Inferior parietal cortex (tissue), 1 donor: ENCODE measurements at regions not wholly inside any gene's neighbourhood (a gene's known extent, or its start where the extent isn't known, plus 50 kb on each side); places are given as distances from the start of the nearest gene placed in this dataset.

Experiments used
- DNase-seq: peaks from one replicate; pipeline ENCODE4 v3.0.0-alpha.2; 2016; ENCODE audit errors: extremely low spot score

DNA sequence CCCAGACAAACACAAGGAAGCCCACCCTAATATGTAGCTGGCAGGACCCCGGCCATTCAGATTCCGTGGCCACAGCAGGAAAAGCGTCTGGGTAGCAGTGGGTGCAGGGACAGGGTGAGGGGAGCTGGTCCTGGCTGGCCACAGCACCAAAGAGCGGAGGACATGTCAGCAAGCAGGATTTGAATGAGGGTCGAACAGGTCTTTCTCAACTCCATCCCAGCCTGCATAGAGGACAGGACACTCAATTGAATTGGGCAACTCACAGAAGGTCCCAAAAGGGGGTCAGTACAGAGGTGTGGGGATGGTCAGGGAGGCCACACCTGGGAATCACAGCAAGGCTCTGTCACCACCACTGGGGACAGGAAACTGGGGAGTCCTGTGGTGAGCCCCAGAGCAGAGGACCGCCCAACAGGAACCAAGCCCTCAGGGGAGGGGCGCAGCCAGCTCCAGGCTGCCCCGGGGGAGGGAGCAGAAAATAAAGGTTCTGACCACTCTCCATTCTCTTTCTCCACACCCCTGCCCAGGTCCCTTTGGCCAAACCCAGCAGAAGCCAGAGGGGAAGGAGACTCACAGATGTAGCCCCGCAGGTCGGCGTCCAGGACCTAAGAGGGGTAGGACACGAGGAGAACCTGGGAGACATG is 108.7 kb upstream of the PPP2R2D start:
- no peak for DNase-seq

DNA sequence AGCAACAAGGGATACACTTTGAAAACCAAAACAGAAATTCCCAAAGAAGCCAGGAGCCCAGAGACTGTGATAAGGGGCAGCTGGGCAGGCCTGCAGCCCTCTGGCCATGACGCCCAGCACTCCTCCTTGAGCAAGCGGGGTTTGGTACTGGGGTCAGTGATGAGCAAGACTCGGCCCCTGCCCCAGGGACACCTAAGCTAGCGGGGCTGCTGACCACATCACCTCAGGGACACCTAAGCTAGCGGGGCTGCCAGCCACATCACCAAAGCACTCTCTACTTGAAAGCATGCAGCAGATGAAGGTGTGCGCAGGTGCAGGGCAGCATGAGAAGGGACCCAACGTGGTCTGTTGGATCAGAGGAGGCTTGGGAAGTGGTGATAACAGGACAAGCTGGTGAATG is 108.0 kb upstream of the PPP2R2D start:
- no peak for DNase-seq

GRCh38 chr10:131795761-131796160 is 105.0 kb upstream of the PPP2R2D start:
- no peak for DNase-seq

DNA sequence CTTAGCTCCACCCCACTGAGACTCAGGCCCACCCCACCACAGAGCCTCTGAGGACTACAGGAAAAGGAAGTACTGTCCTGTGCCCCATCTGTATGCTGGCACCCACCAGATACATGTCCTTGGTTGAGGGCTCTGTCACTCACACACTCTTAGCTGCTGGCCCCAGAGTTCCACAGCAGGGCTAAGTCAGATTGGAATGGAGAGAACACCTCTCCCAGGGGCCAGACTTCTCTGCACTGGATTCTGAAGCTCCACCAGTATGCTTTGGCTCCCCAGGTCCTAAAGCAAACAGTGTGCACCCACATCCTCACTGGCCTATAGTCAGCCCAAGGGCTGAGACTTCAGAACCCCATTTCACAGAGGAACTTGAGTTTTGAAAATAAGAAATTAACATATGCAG is 103.2 kb upstream of the PPP2R2D start:
- DNase-seq: no peak

- no peak for DNase-seq
Measured at GRCh38 chr10:131799429-131799828, 101.4 kb upstream of the PPP2R2D start.

DNA sequence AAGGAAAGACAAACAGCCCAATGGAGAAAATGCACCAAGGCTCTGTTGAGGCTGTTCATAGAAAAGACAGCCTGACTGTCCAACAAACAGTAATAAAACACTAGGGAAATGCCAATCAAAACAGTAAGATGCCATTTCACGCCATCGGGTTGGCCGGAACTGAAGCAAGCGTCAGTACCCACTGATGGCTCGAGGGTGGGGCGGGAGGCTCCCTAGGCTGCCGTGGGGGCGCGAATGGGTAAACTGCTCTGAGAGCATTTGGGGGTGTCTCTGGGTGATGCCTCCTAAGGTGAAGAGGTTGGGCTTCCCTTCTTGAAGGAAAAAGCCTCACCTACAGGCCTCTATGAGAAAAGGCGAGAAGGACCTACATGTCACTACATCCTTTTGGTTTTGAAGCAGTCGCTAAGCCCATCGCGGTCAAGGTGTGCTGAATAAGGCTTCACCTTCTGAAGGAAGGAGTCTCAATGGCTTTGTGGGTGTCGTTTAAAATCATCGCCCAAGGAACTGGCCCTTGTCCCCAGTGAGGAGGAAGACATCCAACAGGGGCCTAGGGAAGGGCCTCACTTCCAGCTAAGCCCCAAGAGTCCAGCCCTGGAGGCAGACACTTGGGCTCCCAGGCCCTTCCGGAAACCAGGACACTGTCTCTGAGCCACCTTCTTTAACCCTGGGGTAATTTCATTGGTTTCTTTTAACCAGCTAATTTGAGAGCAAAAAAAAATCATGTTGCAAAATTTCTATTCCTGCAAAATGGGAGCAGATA is 98.5 kb upstream of the PPP2R2D start:
- no peak for DNase-seq

- DNase-seq: no peak
Measured at GRCh38 chr10:131802996-131803395, 97.8 kb upstream of the PPP2R2D start.

GRCh38 chr10:131803860-131804425 is 96.9 kb upstream of the PPP2R2D start:
- DNase-seq: no peak

DNA sequence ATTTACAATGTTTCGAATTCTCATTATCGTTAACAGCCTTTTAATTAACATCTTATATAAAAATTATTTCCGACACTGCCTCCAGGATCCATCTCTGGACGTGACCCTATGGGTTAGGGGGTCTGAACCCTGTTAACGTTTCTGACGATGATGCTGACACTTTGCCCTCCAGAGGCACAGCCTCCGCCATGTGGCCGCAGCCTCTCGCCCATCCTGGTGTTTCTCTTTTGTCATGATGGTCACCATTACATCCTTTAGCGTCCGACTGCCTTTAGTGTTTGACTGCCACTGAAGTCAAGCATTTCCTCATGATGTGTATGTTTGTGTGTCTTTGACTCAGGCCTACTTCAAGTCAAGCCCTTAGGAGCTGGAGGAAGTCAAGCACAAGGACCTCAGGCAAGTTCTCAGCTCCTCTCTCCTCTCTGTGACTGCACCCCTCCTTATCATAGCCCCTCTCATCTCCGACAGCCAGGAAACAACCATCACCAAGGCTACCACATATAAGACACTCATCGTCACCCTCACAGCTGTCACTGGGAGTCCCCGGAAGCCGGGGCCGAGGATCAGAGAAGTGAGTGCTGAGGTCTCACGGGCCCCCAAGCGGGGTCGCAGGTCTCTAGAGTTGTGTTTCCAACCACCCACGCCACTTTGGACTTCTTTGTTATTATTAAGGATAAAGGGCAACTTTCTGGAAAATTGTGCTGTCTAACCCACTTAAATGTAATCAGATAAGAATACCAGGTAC is 96.1 kb upstream of the PPP2R2D start:
- DNase-seq: no peak

- no peak for DNase-seq
Measured at GRCh38 chr10:131805696-131806095, 95.1 kb upstream of the PPP2R2D start.

DNA sequence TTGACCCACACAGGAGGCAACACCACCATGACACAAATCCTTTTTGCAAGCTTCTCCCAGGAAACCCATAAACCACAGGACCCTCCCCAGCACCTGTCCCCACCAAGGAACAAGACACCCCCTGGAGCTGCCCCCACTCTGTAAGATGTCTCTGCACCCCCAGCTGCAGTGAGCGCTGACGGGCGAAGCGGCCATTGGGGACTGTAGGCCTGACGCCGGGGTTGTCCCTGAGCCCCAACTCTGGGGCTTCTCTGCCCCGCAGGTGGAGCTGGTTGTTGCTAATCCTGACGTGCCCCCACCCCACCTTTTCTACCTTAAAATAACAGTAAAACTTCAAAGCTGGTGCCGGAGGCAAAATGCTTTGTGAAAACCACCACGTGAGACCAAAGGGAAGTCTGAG is 94.7 kb upstream of the PPP2R2D start:
- no peak for DNase-seq

- no peak for DNase-seq
Measured at GRCh38 chr10:131806646-131807317, 94.0 kb upstream of the PPP2R2D start.

GRCh38 chr10:131808370-131808930 is 92.4 kb upstream of the PPP2R2D start:
- DNase-seq: no peak

GRCh38 chr10:131810036-131810804 is 90.6 kb upstream of the PPP2R2D start:
- no peak for DNase-seq

DNA sequence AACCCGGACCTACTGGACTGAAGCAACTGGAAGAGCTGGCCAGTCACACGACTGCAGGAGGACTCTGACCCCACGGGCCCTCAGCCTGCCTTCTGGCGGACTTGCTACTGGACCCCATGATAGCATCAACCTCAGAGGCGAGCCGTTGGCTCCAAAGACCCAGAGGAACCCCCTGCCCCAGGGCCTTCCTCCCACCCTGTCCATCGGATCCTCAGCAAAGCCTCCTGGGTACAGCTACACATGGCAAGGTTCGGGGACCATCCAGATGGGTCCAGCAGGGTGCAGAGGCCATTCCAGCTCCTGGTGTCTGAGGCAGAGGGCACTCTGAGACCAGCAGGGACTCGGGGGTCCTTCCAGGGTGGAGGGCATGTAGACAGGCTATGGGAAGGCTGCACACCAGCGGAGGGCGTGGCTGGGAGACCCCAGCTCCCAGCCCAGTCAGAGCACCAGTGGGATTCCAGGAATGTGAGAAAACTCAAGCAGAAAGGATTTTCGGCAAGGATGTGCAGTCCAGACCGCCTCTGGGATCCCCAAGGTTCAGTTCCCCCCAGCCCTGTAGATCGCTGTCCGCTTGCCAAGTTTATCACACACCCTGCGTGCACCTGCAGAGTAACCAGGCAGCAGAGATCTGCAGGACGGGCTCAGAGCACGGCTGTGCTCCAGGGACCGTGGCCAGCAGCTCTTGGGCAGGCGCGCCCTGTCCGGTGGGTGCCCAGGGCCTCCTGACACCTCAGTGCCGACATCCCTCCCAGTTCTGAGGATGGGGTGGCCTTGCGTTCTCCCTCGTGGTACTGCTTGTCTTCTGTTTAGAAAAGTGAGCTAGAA is 89.8 kb upstream of the PPP2R2D start:
- no peak for DNase-seq

DNA sequence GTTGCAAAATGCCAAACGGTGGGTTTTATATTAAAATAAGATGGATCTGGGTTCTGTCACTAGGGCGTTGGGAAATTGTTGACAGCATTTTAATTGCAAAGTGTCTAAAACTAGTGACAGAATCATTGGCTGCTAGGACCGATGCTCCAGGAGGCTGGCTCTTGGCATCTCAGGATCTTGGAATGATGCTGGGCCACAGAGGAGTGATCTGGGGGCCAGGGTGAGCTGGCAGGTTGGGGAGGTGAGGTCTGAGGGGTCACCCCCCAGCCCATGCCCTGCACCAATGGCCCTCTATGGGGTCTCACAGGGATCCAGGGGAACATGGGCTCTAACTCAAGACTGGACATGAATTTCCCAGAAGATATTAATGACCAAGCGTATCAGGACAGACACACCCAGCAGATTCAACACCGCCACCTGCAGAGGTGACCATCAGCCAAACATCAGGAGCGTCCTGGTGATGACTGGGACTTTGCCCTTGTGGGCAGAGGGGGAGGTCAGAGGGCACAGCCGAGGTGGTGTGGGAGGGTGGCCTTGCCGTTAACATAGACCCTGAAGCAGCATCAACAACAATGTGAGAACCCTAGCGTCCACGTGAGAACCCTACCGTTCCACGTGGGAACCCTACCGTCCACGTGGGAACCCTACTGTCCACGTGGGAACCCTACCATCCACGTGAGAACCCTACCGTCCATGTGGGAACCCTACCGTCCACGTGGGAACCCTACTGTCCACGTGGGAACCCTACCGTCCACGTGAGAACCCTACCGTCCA is 89.0 kb upstream of the PPP2R2D start:
- no peak for DNase-seq

DNA sequence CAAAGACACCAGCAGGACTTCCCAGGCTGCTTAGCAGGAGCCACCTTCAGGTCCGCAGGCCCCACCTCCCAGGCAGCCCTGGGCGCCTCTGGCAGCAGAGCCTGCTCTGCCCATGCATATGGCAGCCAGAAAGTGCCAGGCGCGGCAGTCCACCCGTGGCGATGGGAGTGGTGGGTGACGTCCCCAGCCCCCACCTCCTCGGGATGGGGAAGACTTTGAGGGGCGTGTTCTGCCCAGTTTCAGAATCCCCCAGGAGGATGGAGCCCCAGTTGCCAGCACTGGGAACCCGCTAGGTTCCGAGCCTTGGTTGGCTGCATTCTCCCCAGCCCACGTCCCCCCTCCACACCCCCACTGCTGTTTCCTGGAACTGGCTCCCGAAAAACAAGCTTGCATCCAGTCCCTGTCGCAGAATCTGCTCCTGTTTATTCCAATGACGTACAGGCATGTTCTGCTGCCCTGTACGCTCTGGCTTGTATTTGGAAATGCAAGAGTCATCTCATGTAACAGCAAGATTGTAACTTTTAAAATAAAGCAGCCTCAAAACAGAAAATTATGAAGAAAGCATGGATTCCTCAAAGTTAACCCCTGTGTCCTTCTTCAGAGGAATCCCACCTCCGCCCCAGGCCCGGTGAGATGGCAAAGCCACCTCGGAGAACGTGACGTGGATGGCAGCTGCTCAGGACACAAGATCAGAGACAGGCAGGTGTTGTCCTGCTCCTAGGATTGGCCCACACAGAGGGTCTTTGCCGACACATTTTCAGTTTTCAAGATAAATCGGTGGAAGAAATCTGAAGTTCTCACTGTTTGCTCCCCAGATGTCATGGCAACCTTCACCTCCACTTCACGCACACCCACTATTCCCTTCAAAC is 87.8 kb upstream of the PPP2R2D start:
- no peak for DNase-seq

DNA sequence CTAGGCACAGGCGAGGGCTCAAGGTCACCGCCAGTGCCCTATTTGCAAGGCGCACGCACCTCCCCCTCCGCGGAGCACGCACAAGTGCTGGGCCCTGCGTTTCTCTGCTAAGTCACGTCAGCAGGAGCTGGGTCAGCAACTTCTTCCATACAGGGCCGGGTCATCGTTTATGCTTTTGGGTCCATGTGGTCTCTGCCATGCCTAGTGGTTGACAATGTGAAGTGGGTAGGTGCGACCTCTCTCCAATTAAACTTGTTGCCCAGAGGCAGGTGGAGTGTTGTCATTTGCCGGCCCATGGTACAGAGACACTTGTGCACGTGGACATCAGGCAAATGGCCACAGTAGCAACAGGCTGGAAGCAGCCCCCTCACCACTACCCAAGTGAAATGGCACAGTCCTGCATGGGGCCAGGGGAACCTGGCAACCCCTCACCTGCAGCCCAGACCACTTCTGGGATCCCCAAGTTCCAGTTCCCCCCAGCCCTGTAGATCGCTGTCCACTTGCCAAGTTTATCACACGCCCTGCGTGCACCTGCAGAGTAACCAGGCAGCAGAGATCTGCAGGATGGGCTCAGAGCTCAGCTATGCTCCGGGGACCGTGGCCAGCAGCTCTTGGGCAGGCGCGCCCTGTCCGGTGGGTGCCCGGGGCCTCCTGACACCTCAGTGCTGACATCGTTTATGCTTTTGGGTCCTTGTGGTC is 86.1 kb upstream of the PPP2R2D start:
- no peak for DNase-seq
